ENCODE measurements at regions not wholly inside any gene's neighbourhood (a gene's known extent, or its start where the extent isn't known, plus 50 kb on each side); places are given as distances from the start of the nearest gene placed in this dataset.

- no peak for DNase-seq
These were observed 562.6 kb downstream of the DCDC2C start for GRCh38 chr2:4265936-4266335.

DNA sequence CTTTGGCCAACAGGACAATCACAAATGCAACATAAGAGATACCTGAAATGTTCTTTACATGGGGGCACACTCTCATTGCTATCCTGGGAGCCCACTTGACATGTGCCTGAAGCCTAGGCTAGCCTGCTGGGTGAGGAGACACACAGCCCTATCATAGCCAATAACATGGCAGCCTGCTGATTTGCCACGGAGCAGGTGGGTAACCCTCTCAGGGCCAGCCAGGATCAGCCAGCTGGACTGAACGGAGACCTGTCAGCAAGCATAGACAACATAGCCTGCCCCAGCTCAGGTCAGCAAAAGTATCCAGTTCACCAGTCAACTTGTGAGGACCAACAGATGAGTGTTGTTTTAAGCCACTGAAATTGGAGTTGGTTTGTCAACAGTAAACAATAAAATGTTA, 566.5 kb downstream of the DCDC2C start:
- DNase-seq, result no peak

- no peak for DNase-seq
These were observed 569.0 kb downstream of the DCDC2C start for GRCh38 chr2:4272261-4272858.

DNA sequence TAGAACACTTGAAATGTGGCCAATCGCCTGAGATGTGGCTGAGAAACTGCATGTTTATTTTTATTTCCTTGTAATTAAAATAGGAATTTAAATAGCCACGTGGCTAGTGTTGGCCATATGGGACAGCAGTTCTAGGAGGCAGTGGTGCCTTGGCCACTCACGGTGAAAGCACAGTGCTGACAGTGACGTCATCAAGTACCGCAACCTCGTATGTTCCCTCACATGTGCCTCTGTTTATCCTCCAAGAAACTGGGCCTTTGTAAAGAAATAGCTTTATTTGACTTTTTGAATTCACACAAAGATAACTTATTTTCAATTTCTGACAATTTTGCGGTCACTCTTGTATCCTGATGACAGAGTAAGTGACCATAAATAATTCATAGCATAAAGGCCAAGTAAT, 575.0 kb downstream of the DCDC2C start:
- no peak for DNase-seq

DNA sequence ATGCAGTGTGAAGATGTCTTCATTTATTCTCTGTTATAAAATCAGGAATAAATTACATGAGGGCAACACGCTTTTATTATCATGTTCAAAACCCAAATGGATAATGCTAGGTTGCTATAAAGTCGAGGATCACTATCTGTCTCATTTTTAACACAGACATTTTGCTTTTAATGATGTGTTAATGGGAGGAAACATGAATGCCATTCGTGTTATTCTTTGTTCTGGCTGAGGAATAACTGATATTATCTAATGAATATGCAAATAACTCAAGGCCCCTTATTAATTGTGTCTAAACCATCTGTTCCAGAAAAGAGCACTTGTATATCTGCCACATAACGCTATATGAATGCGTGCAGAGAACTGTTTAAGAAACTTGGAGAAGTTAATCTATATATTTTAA, 576.1 kb downstream of the DCDC2C start:
- DNase-seq, result no peak

- no peak for DNase-seq
These were observed 588.1 kb downstream of the DCDC2C start for GRCh38 chr2:4291430-4291829.

GRCh38 chr2:4295680-4296079, 592.3 kb downstream of the DCDC2C start:
- no peak for DNase-seq

DNA sequence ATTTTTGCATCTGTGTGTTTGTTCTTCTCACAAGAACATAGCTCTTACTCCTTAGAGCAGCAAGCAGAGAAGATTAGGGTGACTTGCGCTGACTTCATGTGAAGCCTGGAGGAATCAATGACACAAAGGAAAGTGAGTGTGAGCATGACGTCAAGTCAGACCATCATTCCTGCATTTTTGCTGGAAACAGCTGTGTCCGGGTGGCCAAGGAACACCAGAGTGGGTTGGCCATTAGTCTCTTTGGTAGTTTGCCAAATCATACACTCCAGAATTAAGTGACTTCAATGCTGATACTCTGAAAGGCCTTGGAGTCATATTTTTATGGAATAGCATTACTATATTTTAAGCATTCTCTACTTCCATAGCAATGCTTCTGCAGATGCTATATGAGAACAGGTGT, 597.2 kb downstream of the DCDC2C start:
- no peak for DNase-seq

DNA sequence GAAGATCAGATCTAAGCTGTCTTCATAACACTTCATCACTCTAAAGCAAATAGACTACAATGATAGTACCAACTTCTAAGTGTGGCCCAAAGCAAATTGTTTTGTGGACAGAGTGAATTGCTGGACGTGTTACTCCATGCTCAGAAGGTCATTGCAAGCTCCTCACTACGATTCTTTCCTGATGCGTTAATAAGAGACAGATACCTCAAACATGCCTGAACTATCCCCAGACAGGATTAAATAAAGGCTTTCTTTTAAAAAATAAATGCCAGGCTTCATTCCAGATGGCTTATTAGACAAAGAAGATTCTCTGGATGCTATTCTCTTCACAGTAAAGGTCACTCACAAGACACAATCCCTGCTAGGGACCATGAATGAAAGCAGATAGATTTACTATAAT, 621.2 kb downstream of the DCDC2C start:
- DNase-seq, result no peak

DNA sequence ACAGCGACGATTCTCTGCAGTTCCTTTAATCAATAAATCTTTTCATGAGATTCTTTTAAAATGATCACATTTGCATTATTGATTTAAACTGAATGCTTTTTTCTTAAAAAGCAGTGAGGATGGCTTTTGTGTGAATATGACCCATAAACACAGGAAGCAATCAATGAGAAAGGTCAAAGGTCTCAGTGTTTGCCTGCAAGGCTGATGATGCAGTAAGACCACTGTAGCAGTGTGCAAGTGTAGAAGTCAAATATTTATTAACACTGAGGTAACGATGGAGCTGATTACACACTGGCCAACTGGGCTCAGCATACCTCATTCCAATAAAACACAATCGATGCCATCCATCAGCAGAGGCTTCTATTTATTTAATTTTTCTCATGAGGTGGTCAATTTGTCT, 633.5 kb downstream of the DCDC2C start:
- no peak for DNase-seq

DNA sequence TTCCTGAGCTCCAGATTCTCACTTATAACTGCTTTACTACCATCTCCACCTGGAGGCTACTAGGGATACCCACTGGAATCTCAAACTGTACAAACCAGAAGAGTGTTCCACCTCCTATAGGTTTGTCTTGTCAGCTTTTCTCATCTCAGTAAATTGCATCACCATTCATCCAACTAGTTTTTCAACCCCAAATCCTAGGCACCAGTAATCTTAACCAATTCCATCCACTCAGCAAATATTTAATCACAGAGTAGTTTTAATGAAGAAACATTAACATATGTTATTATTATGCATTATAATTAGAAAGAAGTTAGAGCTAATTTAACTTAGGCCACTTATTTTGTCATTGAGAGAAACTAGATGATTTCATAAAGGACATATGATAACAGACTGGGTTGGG, 635.0 kb downstream of the DCDC2C start:
- no peak for DNase-seq

DNA sequence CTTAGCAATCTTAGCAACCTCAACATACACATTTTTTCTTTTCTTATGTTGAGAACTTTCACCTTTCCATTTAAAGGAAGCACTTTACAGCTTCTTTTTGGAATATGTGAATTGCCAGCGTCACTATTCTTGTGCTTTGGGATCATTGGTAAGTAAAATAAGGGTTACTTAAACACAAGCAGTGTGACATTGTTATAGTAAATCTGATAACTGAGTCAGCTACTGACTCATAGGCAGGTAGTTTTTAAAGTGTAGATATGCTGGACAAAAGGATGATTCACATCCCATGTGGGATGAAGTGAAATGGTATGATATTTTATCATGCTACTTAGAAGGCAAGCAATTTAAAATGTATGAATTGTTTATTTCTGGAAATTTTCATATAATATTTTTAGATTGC, 637.2 kb downstream of the DCDC2C start:
- DNase-seq, result no peak

DNA sequence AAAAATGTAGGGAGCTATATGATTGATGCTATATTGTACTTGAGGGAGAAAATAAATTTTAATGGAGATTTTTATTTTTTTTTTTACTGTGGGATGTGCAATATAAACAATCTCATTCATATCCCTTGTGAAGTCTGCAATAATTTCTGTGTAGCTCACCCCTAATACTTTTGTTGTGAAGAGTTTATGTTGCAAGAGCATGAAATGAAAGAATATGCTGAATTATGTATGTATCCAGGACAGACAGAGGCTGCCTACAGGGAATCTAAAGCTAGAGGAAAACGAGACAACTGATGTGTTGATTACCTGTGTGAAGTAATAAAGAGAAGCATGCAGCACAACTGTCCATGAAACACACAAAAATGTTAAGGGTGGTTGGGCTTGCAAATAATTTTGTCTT, 643.3 kb downstream of the DCDC2C start:
- no peak for DNase-seq

DNA sequence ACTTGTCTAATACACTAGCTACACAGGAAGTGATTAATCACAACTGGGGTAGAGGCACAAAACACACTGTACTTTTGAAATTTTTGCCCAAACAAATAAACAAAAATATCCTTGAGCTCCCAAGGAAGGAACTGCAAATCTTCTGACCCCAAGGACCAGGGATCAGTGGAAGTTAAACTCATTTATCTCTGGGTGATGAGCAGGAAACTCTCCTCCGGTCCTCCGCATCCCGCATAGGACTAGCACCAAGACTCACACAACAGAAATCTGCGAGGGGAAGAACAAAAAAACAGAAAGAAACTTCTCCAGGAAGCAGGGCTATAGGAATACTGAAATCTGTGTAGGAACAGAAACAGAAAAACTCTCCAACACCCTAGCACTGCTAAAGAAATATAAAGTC, 650.3 kb downstream of the DCDC2C start:
- no peak for DNase-seq

DNA sequence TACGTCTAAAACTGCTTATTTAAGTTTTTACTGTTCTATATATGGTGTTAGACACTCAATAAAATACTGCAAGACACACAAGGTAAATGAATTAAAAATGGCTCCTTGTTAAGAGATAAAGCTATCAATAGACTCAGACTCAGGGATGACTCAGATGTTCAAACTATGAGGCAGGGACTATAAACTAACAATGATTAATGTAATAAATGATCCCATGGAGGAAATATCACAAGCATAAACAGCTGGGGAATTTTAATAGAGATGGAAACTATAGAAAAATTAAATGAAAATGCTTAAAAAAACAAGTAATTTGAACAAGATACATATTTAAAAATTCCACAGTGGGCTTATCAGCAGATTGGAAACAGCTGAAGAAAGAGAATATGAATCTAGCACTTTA, 650.8 kb downstream of the DCDC2C start:
- DNase-seq, result no peak

DNA sequence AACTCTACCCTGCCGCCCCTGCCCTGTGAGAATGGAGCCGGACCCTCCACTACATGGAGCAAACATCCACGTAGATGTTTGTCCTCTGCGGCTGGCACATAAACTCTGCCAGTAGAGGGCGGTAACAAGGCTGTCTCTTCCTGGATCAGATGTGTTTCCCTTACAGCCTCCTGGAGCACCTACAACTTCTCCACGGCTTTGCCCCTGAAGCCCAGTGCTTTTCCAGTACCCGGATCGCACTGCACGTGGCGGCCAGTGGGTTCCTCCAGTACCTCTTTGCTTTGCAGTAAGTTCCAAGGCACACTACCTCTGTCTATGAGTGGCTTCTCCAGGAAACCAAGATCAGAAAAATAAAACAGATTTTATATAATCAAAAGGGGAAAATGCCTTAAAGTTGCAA, 651.3 kb downstream of the DCDC2C start:
- DNase-seq, result no peak

GRCh38 chr2:4356109-4356508, 652.7 kb downstream of the DCDC2C start:
- no peak for DNase-seq

- DNase-seq, result no peak
These were observed 653.2 kb downstream of the DCDC2C start for GRCh38 chr2:4356541-4356940.

DNA sequence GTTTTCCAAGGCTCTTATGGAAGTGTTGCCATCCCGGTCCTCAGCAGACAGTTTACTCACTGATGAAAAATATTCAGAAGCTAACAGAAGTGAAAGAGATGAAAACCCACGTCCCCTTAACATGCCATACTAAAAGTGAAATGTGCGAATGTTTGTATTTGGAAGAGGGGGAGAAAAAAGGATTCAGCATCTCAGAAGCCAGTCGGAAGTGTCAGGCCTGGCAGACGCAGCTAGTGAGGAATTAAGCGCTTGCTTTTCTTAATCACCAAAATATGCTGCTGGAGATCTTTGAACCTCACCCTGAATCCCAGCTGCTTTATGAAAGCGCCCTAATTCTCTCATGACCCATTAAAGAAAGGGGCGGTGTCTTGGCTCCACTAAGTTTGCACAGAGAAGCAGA, 653.7 kb downstream of the DCDC2C start:
- no peak for DNase-seq

- no peak for DNase-seq
These were observed 655.5 kb downstream of the DCDC2C start for GRCh38 chr2:4358837-4359236.

DNA sequence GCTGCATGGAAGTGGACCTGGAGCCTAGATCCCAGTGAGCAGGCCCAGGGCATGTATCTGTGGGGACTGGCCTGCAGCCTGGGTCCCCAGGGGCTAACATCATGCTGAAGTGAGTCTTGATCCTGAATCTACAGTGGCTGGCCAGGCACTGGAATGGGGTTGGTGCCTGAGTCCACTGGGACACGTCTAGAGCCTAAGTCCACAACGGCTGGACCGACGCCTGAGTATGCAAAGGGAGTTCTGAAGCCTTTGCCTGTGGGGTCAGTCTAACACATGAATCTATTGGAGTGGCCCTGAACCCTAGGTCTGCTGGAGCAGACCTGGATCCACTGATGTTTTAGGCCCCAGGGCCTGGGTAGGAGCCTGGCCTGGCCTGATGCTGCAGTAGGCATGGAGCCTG, 665.5 kb downstream of the DCDC2C start:
- no peak for DNase-seq

DNA sequence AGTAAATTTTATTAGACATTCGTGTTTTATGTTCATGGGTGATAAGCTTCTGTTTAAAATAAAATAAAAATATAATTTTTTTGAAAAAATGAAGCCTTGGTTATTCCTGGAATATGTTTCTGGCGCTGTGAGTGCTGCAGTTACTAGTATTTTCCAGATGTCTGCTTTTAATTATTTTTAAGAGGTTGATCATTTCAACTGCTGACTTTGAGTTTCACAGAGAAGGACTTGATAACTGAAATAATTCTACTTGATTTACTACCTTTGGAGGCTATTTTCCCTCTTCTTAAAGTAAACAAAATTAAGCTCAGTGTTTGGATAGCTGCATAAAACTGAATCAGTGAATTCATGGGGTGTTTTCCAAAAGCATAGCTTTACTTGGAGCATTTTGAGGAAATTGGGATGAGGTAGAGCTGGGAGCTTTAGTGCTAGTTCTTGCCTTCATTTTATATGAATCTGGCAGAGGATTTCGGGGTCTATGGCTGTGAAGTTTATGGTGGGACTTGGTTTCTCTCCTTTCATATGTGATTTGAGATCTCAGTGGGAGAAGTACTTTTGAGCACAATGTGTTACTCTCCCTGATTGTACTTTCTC, 666.5 kb downstream of the DCDC2C start:
- DNase-seq, result no peak

GRCh38 chr2:4370422-4371090, 667.2 kb downstream of the DCDC2C start:
- DNase-seq, result no peak

DNA sequence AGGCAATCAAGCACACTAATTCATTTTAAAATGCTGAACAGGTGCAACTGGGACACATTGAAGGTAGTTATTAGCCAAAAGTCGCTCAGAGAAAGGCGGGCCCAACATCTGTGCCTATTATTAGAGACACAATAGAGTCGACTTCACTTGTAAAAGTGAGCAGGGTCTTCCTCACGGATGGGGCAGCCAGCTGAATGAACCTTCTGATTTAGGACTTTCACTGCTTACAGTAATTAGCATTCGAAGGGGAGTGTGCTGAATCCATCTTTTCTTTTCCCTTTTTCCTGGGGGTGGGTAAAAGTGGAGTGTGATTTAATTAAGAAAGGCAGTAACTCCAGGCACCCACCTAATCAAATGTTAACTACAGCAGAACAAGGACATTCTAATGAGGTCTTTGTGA, 677.7 kb downstream of the DCDC2C start:
- no peak for DNase-seq

DNA sequence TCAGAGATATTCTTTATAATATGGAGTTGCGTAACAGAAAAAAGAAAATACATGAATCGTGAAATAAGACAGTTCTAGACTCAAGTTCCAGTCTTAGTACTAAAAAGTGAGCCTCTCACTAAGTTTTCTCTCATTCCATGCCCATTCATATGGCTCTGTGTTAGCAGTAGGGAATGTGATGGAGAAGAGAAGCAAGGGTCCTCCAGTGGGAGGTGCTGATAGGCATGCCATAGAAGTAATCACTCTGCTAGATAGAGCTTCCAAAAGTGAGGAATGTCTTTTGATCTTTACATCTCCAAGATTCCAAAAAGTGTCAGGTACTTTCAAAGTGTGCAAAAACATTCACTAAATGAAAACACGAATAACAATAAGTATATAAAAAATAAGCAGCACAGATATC, 678.4 kb downstream of the DCDC2C start:
- DNase-seq, result no peak
